ENCODE measurements at regions not wholly inside any gene's neighbourhood (a gene's known extent, or its start where the extent isn't known, plus 50 kb on each side); places are given as distances from the start of the nearest gene placed in this dataset.

GRCh38 chr3:59644479-59645402 lies 594.9 kb upstream of the CFAP20DC start:
- no peak for DNase-seq

DNA sequence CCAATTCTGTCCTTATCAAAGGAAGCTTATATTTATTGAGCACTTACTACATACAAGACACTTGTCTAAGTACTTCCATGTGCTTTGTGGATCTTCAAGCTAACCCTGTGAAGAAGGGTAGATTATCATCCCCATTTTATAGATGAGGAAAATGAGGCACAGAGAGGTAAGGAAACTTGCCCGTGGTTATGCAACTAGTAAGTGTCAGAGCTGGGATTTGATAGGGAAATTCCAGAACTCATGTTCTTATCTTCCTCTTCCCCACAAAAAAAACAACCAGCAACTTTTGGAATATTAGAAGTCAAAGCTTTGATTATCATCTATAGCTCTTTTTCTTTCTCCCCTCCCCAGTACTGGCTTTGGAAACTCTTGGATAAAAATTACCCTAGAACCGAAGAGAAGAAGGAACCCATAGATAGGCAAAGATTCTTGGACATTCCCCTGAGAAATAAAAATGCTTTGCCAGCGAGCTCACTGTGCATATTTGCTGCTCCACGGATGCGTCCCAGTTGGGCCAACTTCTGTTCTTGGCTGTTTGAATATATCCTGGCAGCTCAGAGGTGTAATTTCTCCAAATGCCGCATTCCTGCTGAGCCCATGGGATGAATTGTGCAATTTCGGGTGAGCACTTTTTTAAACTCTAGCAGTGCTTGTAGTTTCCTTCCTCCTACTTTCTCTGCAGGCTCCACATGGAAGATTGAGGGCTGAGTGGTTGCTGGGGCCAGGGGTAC lies 591.5 kb upstream of the CFAP20DC start:
- no peak for DNase-seq

DNA sequence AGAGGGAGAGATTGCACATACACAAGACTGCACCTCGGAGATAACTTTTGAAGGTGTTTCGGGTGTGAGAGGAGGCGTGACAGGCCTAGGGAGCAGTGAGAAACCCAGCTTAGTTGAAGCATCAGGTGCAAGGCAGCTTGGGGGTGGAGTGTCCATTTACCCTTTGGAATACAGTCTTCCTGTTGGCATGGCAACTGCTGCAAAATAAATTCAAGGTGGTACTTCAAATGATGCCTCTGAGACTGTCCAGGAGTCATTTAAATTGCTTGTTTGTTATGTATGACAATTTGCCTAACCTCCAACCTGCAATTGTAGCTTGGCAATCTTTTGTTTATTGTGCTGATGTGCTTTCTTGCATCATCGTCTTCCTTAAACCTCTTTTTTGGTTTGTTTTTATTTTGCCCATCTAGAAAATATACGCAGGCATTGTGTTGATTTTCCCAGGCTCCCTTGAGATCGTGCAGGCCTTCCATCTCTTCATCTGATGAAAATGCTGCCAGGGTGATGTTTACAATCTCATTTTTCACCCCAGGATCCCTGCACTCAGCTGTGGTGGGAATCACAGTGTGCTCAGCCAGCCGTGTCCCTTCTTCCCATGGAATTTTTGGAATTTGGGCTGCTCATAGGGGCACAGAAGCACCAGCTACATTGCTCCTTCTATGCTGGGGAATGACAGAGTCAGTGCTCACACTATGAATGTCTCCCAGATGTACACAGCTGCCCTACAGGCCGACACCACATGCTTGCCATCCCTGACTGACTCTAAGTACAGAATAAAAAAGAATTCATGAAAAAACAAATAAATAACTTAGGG lies 583.1 kb upstream of the CFAP20DC start:
- no peak for DNase-seq

DNA sequence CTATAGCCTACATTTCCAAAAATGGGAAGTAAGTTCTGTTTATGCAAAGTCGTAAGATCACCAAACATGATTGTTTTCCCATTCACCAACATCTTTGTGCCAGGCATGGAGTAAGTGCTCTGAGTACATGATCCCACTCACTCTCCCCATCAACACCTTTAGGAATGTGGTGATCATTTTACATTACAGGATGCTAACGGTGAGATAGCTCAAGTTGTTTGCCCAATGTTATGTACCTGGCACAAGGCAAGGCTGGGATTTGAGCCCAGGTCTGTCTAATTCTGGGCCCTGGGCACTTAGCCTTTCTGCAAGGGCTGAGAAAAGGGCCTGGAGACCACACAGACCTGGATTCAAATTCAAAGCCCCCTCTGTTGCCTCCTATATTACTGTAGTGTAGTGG lies 581.7 kb upstream of the CFAP20DC start:
- no peak for DNase-seq

DNA sequence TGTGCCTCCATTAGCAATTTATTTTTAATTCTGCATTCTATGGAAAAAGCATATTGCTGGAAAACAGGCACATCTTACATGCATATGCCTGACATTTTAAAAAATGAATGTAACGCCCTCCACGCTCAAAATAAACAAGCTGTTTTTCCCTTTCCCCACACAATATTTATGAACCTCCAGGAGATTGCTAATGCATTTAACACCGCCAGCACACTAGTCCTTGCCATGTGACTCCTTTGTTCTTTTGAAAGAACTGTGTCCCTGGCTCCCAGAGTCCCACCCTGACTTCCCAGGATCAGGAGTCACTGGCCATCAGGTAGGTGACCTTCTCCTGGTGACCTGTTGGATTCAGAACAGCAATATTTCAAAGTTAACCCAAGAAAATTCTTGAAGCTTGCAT lies 571.2 kb upstream of the CFAP20DC start:
- no peak for DNase-seq

DNA sequence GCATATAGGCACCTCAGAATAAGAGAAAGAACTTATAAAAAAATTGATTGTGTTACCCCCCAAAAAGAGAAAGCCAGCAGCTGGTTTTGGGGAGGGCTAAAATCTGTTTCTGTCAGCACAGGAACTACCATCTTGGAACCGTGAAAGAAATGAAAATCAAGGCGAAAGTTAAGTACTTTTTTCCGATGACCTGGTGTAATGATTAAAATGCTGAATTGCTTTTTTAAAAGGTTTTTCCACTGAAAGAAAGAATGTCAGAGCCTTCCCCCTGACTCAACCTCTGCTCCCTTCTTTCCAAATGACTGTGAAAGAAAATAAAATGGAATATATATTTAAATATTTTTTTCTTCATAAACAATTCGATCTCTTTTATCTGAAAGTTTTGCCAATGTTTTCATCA lies 570.5 kb upstream of the CFAP20DC start:
- no peak for DNase-seq

DNA sequence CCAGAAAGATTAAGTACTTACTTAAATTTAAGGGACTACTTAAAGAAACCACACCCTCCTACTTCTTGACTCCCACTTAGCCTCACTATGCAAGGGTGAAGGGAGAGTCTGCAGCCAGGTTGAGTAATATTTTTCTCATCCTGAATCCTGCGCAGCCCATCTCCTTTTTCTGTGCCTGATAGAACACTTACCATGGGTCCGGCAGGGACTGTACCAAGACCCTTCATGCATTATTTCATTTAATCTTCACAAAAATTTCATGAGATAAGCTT lies 562.6 kb upstream of the CFAP20DC start:
- no peak for DNase-seq

GRCh38 chr3:59611649-59612443 lies 562.0 kb upstream of the CFAP20DC start:
- no peak for DNase-seq

GRCh38 chr3:59609657-59610348 lies 560.0 kb upstream of the CFAP20DC start:
- no peak for DNase-seq

DNA sequence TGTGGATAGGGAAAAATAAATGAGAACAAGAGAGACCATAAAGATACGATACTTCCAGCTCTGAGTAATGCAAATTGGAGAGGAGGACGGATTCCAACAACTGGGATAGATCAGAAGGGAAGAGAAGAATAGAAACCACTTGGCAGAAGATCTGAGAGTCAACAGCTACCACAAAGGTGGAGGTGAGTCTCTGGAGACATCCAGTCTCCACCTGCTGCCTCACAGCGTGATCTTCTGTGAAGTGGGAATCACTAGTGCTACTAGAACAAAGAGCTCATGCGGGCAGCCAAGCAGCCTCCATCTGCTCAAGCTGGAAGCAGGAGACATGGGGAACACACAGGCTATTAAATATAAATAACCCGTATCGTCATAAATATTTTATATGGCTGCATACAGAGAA lies 558.5 kb upstream of the CFAP20DC start:
- no peak for DNase-seq

GRCh38 chr3:59607656-59608055 lies 557.8 kb upstream of the CFAP20DC start:
- DNase-seq: no peak

DNA sequence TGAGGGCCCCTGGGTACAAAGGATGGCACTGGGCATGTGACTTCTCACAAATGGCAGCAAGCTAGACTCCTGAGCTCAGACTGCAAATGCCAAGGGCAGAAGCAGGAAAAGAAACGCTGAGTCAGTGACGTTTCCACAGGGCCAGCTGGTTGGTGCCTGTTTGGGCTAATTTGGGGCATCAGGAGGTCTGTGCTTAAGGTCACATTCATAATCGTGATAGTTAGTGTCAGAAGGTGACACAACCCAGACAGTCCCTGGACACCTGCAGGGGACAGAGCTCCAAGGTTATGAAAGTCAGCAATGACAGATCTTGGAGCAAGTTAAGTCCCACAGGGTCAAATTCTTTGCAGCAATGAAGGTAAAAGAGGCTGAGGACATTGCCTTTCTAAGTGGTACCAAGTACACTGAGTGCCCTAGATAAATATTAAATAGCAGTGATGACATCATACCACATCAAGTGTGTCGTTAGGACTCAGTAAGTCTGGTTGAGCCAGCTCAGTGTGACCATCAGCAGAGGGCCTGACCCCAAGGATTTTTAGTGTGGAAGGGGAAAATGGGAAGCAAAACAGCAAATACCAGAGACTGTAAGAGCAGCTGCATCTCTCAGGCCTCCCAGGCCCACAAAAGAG lies 556.9 kb upstream of the CFAP20DC start:
- no peak for DNase-seq

GRCh38 chr3:59605944-59606534 lies 556.2 kb upstream of the CFAP20DC start:
- no peak for DNase-seq

GRCh38 chr3:59605318-59605717 lies 555.5 kb upstream of the CFAP20DC start:
- no peak for DNase-seq

DNA sequence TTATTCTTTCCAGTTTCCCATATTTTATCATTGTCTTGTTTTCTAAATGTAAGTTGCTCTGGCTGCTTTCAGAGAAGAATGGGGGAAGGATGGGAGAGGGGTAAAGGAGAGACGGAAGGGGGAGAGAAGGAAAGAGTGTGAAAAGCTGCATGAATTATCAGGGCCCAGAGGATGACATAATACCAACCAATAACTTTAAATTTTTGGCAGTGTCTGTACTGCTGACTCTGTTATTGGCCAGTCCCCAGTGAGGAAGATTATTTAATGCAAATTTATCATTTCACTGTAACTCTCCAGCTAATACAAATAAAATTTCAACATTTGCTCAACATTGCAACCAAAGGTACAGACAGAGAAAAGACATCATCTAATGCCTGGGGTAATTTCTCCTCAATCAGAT lies 551.7 kb upstream of the CFAP20DC start:
- DNase-seq: no peak

- no peak for DNase-seq
Observed at GRCh38 chr3:59600631-59601030, 550.8 kb upstream of the CFAP20DC start.

DNA sequence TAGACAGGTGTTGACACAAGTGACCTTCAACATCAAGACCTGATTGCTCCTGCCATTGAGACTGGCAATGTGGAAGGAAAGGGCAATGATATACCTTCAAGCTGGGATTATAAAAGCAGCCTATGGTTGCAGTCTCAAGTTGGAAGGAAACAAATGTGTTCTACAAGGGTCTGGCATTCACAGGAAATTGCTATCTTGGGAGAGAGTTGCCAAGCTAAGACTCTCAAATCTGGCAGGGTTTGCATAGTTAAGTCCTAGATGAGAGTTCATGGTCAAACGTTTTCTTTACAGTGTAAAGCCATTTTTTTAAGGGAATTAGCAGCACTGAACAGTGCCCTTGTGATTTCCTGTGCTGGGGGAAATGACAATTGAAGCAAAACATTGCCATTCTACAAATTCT lies 546.9 kb upstream of the CFAP20DC start:
- no peak for DNase-seq

DNA sequence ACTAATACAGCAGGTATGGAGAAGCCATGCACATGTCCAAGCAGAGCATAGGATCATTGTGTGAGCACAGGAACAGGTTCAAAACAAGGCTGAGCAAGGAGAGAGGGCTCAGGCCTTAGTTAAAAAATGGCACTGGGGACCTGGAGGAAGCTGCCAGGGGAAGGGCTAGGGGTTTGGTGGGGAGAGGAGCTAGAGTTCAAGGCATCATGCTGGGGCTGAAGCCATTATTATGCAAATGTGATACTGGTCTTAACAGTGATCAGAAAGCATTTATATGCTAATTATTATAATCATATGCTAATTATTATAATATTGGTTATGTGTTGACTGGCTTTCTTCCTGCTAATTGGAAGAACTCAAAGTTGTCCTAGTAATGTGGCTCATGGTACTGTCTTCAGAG lies 546.0 kb upstream of the CFAP20DC start:
- DNase-seq: no peak

- no peak for DNase-seq
Observed at GRCh38 chr3:59593380-59593779, 543.6 kb upstream of the CFAP20DC start.

GRCh38 chr3:59580996-59581395 lies 531.2 kb upstream of the CFAP20DC start:
- DNase-seq: no peak

DNA sequence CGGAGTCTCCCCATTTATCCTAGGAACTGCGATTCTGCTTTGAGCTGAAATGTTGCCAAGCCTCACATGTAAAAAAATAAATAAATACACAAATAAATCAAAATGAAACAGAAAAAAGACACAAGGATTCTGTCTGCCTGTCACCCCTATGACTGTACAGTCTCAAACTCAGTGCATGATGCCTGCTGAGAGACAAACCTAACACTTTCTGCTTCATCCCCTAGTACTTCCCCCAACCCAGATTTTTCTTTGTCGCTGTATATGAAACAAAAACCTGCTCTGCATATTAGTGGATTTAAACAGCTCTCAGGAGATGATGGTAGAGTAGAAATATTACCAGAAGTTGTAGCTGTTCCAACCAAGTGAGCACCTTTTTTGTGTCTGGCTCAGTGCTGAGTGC lies 530.7 kb upstream of the CFAP20DC start:
- DNase-seq: no peak
